Left renal cortex interstitium (tissue), 4 donors: ENCODE measurements at regions not wholly inside any gene's neighbourhood (a gene's known extent, or its start where the extent isn't known, plus 50 kb on each side); places are given as distances from the start of the nearest gene placed in this dataset.

Experiments
- DNase-seq, 4 donors: peaks; one replicate each; pipeline ENCODE4 v3.0.0-alpha.2; 2013; ENCODE audit warnings: low read depth in 4 of 4, low spot score in 2 of 4, missing footprints in 1 of 4

DNA sequence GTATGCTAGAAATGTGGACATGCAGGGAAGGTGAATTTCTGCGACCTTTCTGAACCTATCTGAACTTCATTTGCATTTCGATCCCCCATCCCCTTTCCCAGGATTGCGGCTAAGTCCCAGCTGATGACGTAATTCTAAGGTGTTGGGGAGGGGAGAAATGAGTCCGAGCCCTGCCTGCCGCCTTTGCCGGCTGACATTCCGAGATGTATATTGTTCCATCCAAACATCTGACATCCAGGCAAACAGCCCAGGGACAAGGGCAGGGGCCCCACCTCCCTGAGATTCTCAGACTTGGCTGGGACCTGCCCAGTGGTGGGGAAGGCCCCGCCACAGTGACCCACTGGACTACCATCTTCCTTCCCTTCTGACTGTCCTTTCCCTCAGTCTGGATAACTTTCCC lies 494.6 kb downstream of the ENC1 start:
- no peak for DNase-seq

- no peak for DNase-seq
Measured at GRCh38 chr5:74143721-74144330, 496.7 kb downstream of the ENC1 start.

DNA sequence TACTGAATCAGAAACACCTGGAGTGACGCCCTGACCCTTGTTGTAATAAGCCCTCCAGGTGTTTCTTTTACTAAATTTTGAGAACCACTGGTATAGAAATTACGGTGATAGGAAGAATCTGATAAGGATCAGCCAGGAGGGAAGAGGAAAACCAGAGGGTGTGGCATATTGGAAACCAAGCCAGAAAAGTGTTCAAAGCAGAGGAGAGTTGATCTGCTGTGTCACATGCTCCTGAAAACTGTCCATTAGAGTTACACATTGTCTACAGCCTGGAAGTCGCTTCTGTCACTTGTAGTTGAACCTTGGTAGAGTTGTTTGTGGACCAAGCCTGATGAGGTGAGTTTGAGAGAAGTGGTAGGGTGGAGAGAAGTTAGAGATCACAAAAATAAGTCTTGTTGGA lies 497.4 kb downstream of the ENC1 start:
- no peak for DNase-seq

GRCh38 chr5:74141053-74141452 lies 499.5 kb downstream of the ENC1 start:
- DNase-seq = no peak

DNA sequence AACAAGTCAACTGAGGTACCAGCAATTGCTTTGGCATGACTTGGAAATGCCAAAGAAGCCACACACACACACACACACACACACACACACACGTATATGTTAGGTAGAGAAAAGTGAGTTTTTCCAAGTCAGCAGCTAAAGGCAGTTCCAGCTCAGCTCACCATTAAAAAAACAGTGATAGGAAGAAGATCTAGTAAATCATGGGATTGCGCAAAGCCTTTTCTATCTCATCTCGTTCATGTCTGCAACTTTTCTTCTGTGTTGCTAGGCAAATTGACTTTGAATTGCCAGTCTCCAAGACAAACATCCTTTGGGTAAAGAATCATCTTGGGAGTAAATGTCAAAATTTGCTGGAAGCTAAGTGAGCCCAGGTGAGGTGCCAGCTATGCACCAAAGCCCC lies 500.1 kb downstream of the ENC1 start:
- no peak for DNase-seq

DNA sequence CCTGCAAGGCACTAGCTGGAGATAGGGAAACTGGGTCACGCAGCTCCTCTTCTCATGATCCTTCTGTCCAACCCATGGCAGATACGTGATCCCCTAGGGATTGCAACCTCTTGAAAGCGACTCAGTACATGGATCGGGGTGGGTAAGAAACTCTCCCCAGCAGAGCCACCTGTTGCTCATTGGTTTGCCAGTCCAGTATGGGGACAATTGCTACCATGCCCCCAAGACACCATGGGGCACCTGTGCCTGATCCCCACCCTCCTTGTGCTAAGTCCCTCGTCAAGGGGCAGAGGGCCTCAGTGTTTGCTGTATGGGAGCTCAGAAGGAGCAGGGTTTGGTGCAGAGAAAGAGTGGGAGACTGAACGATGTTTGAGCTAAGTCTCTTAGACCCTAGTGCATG lies 500.9 kb downstream of the ENC1 start:
- DNase-seq = no peak

- no peak for DNase-seq
Measured at GRCh38 chr5:74138721-74139120, 501.8 kb downstream of the ENC1 start.

DNA sequence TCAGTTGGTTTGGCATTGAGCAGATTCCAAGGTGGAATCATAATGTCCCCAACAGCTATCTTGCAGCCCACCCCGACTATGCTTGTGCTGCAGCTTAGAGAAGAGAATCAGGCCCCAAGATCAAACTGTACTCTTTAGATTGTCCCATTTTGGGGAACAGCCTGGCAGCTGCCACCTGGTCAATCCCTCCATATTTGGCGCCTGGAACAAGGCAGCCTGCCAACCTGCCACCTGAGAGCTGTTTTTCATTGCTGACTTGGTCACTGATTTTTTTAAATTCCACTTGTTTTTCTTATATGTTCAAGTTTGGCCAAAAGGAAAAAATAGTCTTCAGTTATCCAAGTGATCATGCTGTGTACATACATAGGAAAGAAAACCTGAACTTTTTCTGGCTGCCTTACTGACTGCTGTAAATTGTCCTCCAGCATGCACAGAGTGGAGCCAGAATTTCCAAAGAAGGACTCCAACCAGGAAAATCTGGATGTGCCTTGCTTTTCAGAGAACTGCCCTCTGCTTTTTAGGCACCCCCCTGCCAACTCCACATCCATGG lies 504.2 kb downstream of the ENC1 start:
- DNase-seq = no peak

GRCh38 chr5:74135033-74135432 lies 505.5 kb downstream of the ENC1 start:
- no peak for DNase-seq

GRCh38 chr5:74132485-74132884 lies 506.5 kb downstream of the ARHGEF28 start:
- no peak for DNase-seq

DNA sequence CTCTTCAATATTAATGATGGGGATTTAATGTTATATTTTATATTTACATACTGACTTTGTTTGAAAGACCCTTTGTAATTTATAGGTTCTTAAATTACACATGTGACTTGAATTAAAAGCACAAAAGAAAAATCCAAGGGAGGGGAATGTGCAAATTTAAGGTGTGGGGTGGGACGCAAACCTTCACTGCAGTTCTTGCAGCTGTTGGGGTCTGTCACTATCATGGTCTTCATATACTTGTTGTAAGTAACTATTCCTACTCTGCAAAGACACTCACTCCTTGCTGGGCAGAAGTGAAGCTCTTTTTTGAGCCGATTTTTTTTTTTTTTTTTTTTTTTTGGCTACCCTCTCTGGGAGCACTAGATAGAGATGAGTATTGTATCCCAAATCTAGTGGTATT lies 505.3 kb downstream of the ARHGEF28 start:
- DNase-seq = no peak

- DNase-seq = no peak
Measured at GRCh38 chr5:74130155-74130897, 504.3 kb downstream of the ARHGEF28 start.

DNA sequence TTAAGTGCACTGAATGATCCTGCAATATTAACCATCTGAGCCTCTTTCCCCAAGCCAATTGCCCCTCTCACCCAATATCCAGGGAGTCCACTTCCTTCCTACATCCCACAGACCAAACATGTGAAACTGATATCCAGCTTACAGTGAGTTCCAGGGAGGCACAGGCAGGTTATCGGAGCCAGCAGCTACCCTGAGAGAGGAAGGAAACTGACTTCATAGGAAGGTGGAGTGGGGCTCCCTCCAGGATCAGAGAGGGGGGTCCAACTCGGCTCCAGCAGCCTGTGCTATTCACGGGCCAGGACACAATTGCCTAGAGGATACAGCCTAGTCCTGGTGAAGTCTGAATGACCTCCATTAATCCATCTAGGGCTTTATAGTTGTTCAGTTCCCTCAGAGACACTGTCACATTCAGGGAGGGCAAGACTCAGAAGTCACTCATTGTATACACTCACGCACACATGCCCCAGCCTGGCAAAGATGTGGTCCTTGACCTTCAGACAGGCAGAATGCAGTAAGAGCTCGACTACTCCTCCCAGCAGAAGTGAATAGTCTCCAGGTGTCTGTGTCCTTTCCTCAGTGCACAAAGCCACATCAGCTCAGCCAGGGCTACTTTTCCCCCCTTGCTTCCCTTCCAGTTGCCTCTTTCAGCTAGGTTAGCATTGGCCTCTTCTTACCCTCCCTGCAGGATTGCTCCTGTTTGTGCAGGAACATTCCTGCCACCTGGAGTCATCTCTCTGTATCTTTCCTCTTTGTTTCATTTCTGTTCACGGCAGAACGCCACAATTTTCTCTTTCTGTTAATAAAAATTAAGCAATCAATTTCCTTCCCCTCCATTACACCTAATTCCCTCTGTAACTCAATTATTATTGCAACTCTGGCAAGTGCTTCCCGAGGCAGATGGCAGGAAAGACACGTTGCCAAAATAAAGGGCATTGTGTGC lies 501.7 kb downstream of the ARHGEF28 start:
- no peak for DNase-seq

DNA sequence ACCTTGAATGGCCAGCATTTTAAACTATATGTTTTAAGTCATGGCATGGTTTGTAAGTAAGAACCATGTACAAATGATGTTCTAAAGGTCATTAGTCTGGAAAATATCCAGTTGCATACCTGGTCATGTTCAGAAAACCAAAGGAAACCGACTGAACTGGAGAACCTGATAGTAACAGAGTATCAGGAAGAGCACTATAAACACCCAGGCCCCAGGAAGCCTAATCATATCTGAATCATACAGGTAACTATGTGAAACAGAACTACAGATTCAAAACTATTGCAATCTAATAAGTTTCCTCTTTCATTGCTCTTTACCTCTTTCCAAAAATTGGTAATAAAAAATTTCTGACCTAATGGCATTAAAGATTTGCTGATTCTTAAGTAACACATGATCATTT lies 500.3 kb downstream of the ARHGEF28 start:
- DNase-seq = no peak

GRCh38 chr5:74124826-74125225 lies 498.8 kb downstream of the ARHGEF28 start:
- DNase-seq = no peak

DNA sequence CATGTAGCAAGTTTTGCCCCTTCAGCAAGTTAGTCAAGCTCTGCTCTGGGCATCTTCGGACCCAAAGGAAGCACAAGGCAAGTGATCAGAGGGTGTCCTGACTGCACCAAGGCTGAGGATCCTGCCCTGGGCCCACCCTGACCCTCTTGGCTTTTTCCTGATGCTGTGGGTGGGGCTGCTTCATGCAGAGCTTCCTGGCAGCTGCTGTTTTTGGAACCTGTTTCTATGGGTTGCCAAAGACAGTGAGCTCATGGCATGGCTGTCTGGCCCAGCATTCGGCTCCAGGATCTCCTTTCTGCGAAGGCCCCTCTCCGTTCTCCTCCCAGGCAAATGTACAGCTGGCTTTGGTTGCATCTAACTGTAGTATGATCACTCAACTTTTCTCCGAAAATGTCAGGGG lies 497.9 kb downstream of the ARHGEF28 start:
- no peak for DNase-seq

- no peak for DNase-seq
Measured at GRCh38 chr5:74122979-74123590, 497.1 kb downstream of the ARHGEF28 start.

GRCh38 chr5:74122175-74122574 lies 496.2 kb downstream of the ARHGEF28 start:
- DNase-seq = no peak

GRCh38 chr5:74120585-74120984 lies 494.6 kb downstream of the ARHGEF28 start:
- DNase-seq = no peak

DNA sequence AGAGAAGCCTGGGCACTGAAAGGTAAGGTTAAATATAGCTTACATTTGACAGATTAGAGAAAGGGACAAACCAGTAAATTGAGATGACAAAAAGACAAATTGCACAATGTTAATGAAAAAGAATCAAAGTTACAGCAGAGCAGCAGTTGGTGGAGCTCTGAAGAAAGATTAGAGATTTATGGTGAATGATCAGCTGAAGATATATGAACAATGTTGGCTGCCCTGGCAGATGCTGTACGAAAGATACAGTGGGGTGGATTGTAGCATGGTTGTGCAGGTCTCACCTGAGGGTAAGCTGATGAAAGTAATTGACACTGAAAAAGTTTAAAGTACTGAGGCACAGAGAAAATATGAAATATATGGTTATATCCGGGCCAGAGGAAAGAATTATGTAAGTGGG lies 492.1 kb downstream of the ARHGEF28 start:
- no peak for DNase-seq

DNA sequence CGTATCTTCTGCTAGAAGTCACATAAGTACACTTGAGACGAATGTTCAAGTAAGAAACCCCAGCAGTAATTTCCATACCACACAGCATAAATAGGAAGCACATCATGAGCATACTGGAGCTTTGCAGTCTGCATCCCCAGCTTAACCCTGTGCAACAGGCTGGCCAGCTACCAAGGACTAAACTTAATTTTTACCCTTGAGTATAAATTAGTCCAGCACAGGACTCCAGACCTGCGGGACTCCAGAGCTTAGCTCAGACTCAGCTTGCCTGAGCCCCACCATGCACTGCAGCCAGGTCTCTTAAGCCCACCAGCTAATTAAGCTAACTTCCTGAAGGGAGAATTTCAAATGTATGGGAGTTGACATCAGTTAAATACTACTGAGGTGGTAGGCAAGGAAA lies 491.0 kb downstream of the ARHGEF28 start:
- DNase-seq = no peak
